NK-92 treated with Interleukin-12 subunit alpha and Interleukin-12 subunit beta, amount 100 ng/mL, for 24 hours (cell line): ENCODE measurements at regions not wholly inside any gene's neighbourhood (a gene's known extent, or its start where the extent isn't known, plus 50 kb on each side); places are given as distances from the start of the nearest gene placed in this dataset.

Experiments used
- DNase-seq: peaks from one replicate; lab custom pipeline; 2025; lab: John Stamatoyannopoulos, UW

GRCh38 chr7:81529785-81530184 lies 240.1 kb downstream of the HGF start:
- DNase-seq, result no peak

GRCh38 chr7:81527651-81528050 lies 242.2 kb downstream of the HGF start:
- DNase-seq, result no peak

- DNase-seq, result no peak
Measured at GRCh38 chr7:81526971-81527370, 242.9 kb downstream of the HGF start.

GRCh38 chr7:81525841-81526240 lies 244.0 kb downstream of the HGF start:
- DNase-seq, result no peak

GRCh38 chr7:81519886-81520285 lies 250.0 kb downstream of the HGF start:
- no peak for DNase-seq

DNA sequence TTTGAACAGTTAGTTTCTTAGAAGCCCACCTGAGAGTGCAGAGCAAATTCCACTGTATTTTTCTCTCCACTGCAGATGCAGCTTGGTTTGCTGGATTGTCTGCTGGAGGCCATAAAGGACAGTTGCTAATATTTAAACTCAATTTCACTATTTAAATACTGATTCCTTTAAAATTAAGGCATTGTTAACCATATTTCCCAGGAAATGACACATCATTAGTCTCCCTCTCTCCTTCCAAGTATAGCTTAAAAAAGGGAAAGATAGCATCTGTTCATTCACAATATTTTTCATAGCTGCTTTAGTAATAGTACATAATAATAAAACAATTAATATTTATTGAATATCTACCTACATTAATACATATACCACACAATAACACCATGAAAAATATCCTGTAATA lies 252.9 kb downstream of the HGF start:
- DNase-seq, result no peak

- DNase-seq, result no peak
Measured at GRCh38 chr7:81515009-81515408, 254.8 kb downstream of the HGF start.

GRCh38 chr7:81514546-81514945 lies 255.3 kb downstream of the HGF start:
- no peak for DNase-seq

- DNase-seq, result no peak
Measured at GRCh38 chr7:81510122-81510521, 259.7 kb downstream of the HGF start.

GRCh38 chr7:81507221-81507620 lies 262.6 kb downstream of the HGF start:
- DNase-seq, result no peak

DNA sequence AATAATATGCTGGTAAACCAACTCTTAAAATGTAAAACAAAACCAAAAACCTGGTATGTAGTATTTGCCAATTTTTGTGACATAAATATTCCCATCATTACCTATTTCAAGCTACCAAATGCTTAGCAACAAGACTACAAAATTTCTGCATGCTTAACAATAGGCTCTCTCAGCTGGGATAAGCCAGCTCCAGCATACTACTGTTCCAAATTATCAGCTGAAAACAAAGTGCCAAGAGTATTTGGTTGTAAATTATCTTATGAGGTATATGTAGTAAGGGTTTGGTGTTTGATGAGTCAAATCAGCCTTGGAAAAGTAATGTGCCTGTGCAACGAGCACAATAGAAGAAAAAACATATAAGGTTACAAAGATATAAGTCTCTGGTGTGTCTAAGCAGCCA lies 263.2 kb downstream of the HGF start:
- no peak for DNase-seq

- no peak for DNase-seq
Measured at GRCh38 chr7:81503771-81504170, 266.1 kb downstream of the HGF start.

DNA sequence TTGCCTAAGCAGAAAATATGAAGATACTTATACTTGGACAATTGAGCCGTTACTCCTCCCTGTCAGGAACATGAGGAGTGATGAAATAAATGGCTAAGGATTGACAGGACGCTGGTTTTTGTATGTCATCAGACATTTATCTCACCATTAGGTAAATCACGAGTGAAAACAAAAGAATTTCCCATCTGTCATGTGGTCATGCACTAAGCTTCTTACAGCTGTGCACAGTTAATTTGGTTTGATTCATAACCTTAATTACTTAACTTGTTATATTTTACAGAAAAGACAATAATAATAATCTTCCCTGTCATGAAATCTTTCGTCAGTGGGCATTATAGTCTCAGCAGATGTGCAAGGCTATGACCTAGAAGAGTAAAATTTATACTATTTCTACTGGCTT lies 266.5 kb downstream of the HGF start:
- no peak for DNase-seq

DNA sequence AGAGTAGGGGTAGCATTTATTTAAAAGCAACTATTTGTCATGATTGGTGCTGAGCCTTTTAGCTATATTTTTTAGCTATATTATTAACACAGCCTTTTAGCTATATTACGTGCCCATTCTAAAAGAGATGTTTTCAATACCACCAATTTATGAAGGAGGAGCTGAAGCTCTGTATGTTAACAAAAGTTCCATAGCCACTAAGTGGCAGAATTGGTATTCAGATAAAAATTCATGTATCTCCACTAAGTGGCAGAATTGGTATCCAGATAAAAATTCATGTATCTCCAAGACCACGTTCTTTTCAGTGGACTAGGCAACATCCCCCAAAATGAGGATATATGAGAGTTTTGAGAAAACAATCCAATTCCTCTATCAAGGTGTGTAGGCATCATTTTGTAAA lies 268.6 kb downstream of the HGF start:
- no peak for DNase-seq

GRCh38 chr7:81500631-81501030 lies 269.2 kb downstream of the HGF start:
- no peak for DNase-seq

DNA sequence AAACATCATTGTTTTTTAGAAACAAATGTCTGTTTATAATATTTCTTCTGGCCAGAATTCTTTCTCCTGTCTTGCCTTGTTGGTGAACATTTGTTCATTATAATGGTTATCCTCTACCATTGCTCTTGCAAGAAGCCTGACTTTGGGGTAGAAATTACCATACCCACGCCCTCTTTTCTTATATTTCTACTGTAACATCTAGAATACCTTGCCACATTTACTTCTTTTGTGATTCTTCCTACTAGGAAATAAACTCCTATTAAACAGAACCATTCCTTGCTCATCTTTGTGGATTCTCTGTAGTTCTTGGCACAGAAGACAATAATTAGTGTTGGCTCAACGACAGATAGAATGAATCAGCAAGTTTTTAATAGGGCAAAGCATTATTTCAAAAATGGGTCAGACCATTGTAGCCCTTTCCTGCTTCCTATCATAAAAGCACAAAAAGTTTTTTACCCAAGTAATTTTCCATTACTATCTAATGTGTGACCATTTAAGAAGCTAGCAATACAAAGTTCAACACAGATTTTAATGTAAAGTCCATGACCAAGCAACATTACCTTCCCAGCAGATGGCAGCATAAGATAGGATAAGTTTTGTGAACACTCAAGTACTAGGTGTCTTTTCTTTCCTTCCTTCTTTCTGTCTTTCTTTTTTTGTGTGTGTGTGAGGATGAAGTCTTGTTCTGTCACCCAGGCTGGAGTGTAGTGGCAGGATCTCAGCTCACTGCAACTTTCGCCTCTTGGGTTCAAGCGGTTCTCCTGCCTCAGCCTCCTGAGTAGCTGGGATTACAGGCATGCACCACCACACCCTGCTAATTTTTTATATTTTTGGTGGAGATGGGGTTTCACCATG lies 270.4 kb downstream of the HGF start:
- DNase-seq, result no peak

GRCh38 chr7:81498176-81498575 lies 271.7 kb downstream of the HGF start:
- DNase-seq, result no peak

GRCh38 chr7:81492910-81493309 lies 276.9 kb downstream of the HGF start:
- no peak for DNase-seq

- DNase-seq, result no peak
Measured at GRCh38 chr7:81492240-81492639, 277.6 kb downstream of the HGF start.

- no peak for DNase-seq
Measured at GRCh38 chr7:81491573-81491972, 278.3 kb downstream of the HGF start.

GRCh38 chr7:81488210-81488609 lies 281.6 kb downstream of the HGF start:
- no peak for DNase-seq

DNA sequence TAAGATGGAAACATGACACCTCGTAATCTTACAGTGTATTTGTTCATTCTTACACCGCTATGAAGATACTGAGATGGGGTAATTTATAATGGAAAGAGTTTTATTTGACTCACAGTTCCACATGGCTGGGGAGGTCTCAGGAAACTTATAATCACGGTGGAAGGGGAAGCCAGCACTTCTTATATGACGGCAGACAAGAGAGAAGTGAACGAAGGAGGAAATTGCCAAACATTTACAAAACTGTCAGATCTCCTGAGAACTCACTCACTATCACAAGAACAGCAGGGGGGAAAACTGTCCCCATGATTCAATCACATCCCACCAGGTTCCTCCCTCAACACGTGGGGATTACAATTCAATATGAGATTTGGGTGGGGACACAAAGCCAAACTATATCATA lies 282.3 kb downstream of the HGF start:
- no peak for DNase-seq

DNA sequence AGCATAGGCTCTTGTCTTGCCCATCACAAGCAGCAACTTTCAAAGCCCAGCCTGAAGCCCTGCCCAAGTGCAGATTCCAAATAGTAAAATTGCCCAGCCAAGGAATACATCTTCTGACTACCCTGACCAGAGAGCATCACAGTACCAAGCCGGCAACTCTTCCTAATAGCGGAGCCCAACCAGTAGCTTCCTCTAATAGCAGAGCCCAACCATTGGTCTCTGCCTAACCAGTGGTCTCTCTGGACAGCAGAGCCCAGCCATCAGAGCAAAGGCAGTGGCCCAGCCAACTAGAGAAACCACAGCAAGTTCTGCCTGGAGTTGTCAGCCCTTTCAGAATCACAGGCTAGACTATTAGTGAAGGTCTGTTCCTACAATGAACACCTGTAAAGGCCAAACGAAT lies 285.6 kb downstream of the HGF start:
- DNase-seq, result no peak

- no peak for DNase-seq
Measured at GRCh38 chr7:81482600-81483186, 287.2 kb downstream of the HGF start.
